AG09319 (cell line): ENCODE measurements at regions not wholly inside any gene's neighbourhood (a gene's known extent, or its start where the extent isn't known, plus 50 kb on each side); places are given as distances from the start of the nearest gene placed in this dataset.

ENCODE experiments used
- DNase-seq: peaks from one replicate; pipeline ENCODE4 v3.0.0-alpha.2; 2010; ENCODE audit warnings: low read depth; ENCODE audit errors: extremely low read depth
- CTCF ChIP-seq: IDR thresholded peaks from 2 replicates; pipeline ENCODE4 v1.5.1; 2011; ENCODE audit warnings: low read depth, mild to moderate bottlenecking, inconsistent platforms, low read length, moderate library complexity

- no peak for TF ChIP-seq CTCF
- no peak for DNase-seq
These were observed 241.7 kb upstream of the GLI3 start for GRCh38 chr7:42478717-42479116.

- TF ChIP-seq CTCF = no peak
- no peak for DNase-seq
These were observed 239.2 kb upstream of the GLI3 start for GRCh38 chr7:42476255-42476654.

- TF ChIP-seq CTCF = no peak
- DNase-seq = no peak
These were observed 238.1 kb upstream of the GLI3 start for GRCh38 chr7:42475082-42475481.

GRCh38 chr7:42473099-42473498, 236.1 kb upstream of the GLI3 start:
- no peak for TF ChIP-seq CTCF

GRCh38 chr7:42471573-42472174, 234.7 kb upstream of the GLI3 start:
- TF ChIP-seq CTCF = no peak
- no peak for DNase-seq

More at GRCh38 chr7:42473099-42473498, 236.1 kb upstream of the GLI3 start:
- no peak for DNase-seq

GRCh38 chr7:42469341-42469740, 232.3 kb upstream of the GLI3 start:
- DNase-seq = no peak
- no peak for TF ChIP-seq CTCF

GRCh38 chr7:42468471-42468870, 231.5 kb upstream of the GLI3 start:
- no peak for TF ChIP-seq CTCF
- DNase-seq = no peak
